Activated effector memory CD4-positive, alpha-beta T cell treated with Interleukin-2 at 50 U/mL for 16 hours (primary cell): ENCODE measurements at regions not wholly inside any gene's neighbourhood (a gene's known extent, or its start where the extent isn't known, plus 50 kb on each side); places are given as distances from the start of the nearest gene placed in this dataset.

ENCODE experiments used
- DNase-seq: peaks from one replicate; pipeline ENCODE4 v3.0.0-alpha.2; 2020

DNA sequence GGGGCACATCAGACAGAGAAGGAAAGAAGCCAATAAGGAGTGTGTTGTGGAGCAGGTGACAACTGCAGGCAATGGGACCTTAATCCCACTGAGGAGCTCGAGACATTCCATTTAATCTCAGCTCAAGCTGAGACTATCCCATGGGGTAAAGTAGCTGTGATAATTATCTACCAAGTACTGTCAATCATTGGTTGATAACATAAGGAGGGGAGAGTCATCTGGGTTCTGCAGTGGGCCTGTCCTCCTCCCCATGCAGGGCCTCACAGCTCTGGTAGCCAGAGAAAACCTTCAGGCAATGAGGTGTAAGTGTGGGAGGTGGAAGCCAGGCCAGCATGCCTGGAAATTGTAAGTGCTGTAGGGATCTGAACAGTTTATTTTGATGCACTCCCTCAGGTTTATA, 375.0 kb upstream of the ARID1B start:
- DNase-seq, result no peak

DNA sequence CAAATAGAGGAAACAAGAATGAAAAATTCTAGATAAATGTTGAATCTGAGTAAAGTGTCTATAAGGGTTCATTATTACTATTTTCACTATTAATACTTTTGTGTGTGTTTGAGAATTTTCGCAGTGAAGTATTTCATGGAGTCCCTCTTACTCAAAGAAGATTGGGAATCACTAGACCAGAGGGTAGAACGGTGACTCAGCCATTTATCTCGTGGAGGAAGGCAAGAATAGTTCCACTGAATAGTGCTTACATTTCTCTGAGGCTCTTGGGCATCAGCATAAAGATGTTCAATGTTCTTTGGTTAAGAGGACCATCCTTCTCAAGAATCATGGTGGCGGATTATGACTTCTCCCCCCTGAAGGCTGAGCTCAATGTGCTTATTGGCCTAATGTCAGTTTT, 376.7 kb upstream of the ARID1B start:
- no peak for DNase-seq

DNA sequence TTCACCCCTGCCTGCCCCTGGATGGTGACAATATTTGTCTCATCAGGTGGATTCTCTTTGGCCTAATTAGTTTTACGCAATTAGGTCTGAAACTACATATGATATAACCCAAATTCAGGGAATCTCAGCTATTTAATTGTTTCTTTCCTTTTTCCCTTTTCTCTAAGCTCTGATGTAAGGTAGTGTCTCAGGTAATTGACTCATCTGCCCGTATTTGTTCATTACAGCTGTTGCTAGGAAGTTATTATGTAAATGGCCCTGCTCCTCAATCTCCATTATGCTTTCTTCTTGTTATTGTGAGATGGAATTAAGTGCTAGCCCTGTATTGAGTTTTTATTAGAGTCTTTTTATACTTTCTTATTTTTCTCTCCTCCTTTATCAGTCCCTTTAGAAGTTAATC, 378.2 kb upstream of the ARID1B start:
- DNase-seq, result no peak

DNA sequence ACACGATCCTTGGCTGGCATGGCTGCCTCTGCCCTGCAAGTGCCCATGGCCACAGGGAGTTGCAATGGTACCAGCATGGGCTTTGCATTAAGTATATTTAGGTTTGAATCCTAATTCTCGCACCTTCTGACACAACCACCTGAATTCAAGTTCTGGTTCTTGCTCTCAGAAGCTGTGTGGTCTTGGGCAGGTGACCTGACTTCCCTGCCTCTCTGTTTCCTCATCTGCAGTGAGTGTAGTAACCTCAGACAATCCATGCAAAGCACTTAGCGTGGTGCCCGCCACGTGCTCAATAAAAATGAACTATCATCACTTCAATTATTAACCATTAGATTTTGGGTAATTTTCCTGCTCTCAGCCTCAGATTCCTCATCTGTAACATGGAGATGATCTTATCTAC, 378.8 kb upstream of the ARID1B start:
- DNase-seq, result no peak

DNA sequence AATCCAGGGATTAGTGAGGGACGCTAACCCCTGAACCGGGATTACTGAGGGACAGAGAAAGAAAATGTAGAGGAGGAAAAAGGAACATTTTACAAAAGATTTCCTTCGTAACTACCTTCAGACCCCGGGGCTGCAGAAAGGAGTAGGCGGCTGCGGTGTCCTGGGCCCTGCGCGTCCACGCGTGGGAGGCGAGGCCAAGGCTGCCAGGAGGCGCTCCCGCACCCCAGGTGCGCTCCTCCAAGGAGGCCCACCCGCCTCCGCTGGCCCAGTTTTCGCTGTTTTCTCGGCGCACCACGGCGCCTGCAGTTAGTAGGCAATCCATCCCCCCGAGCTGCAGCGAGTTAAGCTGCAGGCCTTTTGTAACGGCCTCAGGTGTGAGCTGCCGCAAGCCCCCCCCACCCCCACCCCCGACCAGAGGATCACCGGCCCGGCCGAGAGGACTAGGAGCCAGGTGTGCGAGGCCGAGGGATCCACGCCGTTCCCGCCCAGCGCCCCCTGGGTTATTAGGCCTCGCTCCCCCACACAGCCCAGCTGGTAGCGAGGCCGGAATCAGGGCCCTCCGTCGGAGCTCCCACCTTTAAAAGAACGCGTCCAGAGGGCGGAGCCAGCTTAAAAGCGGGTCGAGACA, 380.3 kb upstream of the ARID1B start:
- peak; percentile 20 for DNase-seq

DNA sequence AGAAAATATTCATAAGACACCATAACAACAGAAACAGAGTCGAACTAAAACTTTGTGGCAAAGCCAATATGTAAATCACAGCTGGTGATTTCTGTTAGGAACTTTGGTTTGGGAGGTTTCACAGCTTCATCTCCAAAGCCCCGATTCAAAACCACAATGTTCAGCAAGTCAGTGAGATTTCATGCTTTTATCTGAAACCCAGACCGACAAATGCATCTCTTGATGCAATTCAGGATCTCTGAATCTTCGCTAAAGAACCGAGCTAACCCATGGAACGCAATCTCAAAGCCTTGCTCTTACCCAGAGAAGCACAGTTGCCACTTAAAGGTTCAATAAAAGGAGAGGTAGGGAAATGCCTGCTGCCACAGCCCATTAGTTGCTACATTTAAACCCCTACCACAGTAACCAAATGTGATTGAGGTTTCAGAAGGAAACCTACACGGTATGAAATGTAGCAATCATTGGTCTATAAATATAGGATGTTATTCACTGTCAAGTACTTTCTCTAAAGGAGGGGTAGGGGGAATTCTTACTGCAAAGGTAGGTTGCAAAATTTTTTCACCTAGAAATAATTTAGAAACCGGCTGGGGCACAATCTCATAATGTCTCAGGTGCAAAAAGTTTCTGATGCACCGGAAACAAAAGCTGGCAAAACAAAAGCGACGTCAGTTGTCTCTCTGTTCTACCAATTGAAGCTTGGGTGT, 381.0 kb upstream of the ARID1B start:
- DNase-seq, result no peak

DNA sequence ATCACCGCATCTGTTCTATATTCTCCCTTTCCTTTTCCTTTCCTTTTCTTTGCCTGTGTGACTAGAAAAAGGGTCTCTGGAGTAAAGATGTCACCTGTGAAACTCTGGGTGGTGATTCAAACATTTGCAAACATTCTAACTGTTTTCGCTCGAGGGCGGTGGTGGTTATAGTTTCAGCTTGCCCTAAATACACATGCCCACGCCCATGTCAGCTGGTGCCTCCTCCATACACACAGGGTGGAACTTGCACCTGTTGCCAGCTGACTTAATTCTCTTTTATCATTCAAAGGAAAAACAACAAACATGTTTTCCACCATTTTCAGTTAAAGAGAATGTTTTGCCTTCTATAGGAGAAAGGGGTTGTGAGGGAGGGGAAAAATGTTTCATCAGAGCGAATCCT, 381.9 kb upstream of the ARID1B start:
- DNase-seq, result peak; percentile 46

DNA sequence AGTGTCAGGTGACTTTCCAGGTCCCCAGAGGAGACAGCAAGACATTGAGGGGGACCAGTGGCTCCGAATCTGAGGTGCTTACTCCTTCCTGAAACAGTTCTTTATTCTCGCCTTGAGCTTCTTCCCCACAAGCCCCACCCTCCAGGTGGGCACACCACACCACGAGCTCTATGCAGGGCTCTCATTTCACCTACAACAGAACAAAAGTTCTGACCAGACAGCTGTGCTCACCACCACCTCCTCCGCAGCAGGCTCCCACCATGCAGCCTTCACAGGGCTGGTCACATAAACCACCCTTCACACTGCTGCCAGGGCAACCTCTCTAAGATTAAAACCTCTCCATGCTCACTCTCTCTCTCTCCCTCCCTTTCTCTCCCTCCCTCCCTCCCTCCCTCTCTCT, 384.5 kb upstream of the ARID1B start:
- DNase-seq, result no peak

DNA sequence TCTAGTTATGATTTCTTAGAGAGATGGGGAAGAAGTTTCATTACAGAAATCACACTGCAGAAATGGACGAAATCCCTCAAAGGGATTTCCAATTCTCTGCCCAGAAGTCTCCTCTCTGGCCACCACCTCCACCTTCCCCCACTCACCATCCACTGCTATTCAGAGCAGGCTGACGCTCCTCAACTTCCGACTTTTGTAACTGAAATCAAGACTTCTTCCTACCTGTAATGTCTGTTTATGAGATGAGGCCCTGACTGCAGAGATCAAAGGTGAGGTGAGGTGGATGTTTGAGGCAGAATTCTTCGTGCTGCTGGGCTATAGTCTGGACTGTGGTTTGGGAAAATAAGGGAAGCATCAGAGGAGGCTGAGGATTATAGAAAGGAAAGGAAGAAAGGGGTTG, 385.2 kb upstream of the ARID1B start:
- no peak for DNase-seq

DNA sequence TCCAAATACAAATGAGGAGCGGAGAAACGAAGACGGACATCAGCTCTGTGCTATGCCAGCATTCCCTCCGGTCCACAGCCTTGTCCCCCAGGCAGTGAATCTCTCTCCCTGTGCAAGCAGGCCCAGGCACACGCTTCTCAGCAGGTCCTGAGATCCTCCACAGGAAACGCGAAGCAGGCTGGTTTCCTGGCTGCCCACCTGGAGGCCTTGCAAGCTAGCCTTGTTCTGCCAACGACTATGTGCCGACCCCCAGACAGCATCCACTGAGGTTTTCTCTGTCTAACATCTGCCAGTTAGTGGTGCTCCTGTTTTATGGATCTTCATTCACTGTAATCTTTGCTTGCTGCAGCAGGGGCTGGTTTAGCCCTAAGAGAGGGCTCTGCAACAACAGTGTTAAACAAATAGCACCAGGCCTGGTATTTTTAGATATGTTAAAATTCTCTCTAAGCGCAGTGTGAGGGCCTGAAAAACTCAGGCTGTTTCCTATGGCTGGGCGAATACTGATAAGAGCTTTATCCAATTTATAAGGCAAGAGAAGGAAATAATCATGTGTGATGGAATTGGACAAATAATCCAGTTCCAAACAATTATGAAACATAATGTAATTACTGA, 386.0 kb upstream of the ARID1B start:
- DNase-seq, result no peak

DNA sequence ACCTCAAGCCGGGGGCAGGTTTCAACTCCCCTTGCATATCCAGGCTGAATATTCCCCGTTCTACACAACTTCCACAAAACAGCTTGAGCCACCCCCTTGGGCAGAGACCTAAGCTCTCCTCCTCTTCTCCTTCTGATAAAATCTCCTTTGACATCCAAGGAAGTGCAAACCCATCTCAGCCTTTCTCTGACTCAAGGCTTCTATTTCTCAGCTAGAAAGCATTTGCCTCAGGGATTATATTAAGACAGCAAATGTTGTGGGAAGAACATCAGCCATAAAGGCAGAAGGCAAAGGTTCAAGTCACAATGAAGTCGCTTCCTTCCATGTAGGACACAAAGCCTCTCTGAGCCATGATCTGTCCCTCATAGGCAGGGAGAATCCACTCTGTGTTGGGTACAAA, 386.6 kb upstream of the ARID1B start:
- no peak for DNase-seq

DNA sequence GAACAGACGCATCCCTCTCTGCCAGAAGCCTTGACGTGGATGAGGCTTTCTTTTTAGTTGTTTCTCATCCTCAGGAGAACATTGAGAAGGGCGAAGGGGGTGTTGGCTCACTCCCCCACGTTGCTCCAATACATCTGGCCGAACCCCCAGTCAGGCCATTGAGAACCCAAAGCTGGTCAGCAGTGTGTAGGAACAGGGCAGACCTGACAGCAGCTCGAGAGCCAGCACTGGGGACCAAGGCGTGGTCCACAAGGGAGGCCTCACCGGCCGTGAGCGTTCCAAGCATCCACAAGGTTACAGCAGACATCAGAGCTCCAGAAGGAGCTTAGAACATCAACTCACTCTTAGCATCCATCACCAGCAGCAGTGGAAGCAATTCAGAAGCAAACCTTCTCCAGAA, 387.9 kb upstream of the ARID1B start:
- DNase-seq, result no peak

DNA sequence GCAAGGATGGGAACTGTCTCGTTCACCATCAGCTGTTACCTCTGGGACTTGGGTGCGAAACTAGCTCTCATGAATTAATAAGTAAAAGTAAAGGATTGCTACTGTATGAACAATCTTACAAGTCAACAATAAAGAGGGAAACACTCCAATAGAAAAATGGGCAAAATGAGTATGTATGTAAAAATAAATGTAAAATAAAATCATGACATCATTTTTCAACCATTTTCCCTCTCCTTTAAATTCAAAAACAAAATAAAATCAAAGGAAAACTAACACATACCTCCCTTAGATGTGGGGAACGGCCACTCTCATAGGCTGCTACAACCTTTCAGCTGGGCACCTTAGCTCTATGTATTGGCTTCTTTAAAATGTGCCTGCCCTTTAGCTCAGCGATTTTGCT, 389.7 kb upstream of the ARID1B start:
- no peak for DNase-seq

DNA sequence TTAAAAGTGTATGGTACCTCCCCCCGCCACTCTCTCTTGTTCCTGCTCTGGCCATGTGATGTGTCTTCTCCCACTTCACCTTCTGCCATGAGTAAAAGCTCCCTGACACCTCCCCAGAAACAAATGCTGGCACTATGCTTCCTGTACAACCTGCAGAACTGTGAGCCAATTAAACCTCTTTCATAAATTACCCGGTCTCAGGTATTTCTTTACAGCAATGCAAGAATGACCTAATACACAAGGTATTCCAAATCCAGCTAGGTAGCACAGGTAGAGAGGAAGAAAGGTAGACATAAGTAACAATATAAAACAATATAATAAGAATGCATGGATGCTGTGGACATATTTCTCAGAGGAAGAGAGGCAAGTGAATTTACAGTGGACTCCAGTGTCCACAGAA, 394.1 kb upstream of the ARID1B start:
- DNase-seq, result no peak

DNA sequence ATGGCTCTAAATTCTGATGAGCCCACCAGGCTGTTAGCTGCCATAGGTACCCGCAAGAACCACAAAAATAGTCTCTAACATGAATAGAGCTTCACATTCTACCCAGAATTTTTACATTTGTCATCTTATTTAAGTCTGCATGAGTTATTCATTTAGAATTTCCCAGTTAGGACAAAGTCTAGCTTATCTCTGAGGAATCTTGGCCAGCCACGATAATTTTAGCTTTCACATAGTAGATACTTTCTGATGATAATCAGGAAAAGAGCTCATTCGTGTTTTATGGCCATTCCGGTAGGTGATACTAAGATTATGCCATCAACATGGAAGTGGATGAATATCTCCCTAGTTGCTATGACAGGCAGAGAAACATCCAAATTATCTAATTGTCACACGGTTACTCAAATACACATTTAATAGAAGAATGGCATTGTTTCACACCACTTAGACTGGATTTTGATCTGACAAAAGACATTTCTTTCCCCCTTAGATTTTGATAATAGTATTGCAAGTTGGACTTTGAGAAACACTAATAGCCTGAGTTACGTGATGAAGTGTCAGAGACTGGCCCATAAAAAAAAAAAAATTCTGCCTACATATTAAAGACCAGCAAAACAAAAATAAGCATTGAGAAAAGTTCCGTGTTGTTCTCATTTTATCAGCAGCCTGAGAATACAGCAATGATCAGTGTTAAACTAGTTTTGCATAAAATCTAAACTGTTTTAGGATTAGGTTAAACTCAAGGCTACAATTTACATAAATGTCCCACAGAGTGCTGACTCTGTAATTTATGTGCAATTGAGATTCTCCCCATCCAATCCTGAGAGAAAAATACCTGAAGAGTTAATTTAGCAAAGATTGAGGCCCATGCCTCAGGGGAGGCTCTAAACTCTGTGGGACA, 397.5 kb upstream of the ARID1B start:
- no peak for DNase-seq

DNA sequence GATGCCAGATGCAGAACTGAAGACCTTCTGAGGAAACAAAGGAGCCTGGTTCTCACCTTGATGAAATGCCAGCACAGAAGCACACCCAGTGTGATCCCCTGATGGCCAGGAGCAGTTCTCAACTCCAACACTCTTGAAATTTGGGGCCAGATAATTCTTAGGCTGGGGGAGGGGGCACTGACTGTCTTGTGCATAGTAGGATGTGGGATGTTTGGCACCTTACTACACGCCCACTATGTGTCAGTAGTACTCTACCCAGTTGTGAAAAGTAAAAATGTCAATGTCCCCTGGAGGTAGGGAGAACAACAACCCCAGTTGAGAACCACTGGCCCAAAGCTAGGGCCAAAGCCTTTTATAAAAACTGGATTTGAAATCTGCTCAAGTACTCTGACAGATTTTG, 398.3 kb upstream of the ARID1B start:
- DNase-seq, result no peak

DNA sequence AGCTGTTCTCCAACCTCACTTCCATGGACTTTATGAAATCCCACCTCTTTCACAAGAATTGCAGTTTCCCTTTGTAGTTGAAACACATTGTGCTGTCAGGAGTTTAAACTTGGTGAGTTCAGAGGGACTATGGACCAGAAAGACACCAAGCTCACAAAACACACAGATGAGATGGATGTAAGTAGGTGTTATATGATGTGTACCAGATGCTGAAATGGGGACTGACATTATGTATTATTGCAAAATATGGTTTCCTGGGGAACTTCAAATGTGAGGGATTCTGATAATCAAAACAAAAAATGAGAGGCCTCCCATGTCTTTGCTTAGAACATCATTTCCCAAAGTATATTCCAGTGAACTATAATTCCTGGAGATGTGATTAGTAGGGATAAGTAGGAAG, 401.1 kb upstream of the ARID1B start:
- DNase-seq, result no peak

DNA sequence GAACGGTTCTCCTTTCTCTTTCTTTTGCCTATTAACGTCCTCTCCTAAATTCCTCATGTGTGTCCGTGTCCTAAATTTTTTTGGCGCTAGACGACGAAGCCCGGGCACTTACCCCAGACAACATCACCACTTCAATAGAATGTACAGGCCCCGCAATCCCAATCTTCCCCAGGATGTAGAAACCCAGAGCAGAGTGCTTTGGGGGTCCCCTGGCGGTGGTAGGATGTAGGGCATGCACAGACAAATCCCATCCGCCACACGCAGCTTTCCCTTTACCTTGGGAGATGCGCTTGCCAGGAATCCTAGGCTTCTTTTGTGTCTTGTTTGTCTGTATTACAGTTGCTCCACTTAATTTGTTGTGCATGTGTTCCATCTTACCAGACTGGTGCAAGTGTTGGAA, 417.3 kb upstream of the ARID1B start:
- no peak for DNase-seq

DNA sequence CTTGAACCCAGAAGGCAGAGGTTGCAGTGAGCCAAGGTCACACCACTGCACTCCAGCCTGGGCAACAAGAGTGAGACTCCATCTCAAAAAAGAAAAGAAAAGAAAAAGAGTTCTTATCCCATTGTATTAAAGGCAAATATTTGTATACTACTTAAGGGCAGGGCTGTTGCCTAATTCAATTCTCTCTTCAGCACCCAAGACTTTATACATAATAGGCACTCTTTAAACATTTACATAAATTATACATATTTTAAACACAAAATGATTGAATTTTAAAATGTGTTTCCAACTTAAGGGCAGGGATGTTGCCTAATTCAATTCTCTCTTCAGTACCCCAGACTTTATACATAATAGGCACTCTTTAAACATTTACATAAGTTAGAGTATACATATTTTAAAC, 424.3 kb upstream of the ARID1B start:
- DNase-seq, result no peak

DNA sequence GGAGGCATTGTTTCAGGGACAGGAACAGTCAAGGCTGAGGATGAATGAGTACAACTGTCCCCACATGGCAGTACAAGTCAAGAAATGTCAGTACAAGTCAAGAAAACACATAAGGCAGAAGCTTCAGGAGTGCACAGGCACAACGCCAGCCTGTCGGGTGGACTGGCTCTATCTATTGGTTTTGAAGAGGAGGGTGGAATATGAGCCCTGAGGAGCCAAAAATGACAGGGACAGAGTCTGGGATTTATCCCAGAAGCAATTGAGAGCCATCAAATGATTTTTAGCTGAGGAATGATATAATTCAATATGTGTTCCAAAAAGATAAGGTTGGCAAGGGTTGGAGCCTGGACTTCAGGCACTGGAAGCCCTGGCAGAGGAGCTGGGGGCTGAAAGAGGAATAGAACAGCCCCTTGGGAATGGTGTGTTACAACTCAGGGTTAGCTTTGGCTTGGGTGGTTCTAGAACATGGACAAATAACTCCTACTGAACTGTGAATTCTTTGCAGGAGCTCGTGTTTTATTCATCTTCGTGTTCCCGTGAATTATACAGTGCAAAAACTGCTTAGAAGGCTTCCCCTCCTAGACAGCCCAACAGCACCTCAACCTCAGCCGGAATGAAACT, 425.7 kb upstream of the ARID1B start:
- no peak for DNase-seq

DNA sequence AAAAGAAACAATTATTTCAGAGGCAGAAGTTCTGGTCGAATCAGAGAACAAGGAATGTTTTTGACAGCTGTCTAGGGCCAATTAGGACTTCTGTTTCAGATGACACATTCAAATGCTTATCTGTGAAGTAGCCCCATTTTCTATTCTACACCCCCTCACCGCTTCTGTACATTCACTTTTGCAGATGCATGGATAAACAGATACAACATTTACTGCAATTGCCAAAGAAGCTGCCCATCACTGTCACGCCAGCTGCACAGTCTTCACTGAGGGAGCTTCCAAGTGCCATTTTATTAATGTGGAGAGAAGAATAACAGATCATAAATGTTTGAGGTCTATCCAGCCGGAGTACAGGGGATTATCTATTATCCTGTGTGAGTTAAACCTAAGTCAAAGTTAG, 426.8 kb upstream of the ARID1B start:
- no peak for DNase-seq

DNA sequence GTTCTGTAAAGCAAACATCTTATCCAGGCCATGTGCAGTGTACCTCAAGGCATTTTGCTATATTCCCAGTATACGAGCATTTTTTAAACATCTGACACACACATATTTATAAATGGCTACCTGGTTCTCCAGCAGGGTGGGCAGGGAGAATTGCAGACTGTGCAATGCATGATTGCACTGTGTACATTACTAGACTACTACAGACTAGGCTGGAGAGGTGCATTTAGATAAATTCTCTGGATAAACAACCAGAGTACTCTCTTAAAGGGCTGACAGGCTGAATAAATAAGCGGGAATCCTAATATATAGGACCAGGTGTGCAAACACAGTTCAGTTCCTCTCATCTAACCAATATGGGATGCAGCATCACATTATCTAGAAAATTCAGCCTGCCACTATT, 428.3 kb upstream of the ARID1B start:
- DNase-seq, result no peak

DNA sequence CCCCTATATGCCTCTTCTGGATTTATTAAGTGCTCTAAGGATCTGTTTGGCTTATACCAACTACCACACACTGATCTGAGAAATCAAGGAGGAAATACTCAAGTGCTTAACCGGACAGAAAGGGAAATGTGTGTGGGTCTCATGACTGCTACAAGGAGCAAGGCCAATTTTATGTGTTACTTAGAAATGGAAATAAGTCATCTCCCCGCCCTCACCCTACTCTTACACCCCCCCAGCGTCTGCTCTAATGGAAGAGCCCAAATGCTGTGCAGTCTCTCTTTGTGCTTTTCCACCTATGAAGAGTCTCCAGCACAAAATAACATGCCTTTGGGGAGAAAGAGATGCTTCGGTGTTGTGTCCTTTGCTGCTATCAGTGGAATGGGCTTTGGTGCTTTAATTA, 428.8 kb upstream of the ARID1B start:
- DNase-seq, result no peak
